Mucosa of descending colon (tissue), 3 donors: ENCODE measurements at regions not wholly inside any gene's neighbourhood (a gene's known extent, or its start where the extent isn't known, plus 50 kb on each side); places are given as distances from the start of the nearest gene placed in this dataset.
A peak's percentile ranks its signal among the peaks of the same experiment; 100 is the strongest.

Source experiments
- ATAC-seq: fragments of 200-7000 bp; cut with Tn5 transposase; one replicate; pipeline ENCODE4 v1.9.1; 2020; ENCODE audit warnings: mild to moderate bottlenecking, moderate library complexity
- DNase-seq, 3 donors: peaks; one replicate each; pipeline ENCODE4 v3.0.0-alpha.2; 2020
- H3K36me3 ChIP-seq: fragments of 200-600 bp; one replicate; pipeline ENCODE4 v1.8.0; 2021; ENCODE audit warnings: low read depth, mild to moderate bottlenecking
- H3K4me1 ChIP-seq: fragments of 200-600 bp; one replicate; pipeline ENCODE4 v1.8.0; 2021; ENCODE audit warnings: low read depth, mild to moderate bottlenecking
- H3K4me3 ChIP-seq: fragments of 200-600 bp; one replicate; pipeline ENCODE4 v1.8.0; 2021; ENCODE audit warnings: mild to moderate bottlenecking
- H3K9me3 ChIP-seq: fragments of 200-600 bp; one replicate; pipeline ENCODE4 v1.8.0; 2021; ENCODE audit warnings: mild to moderate bottlenecking
- CTCF ChIP-seq: fragments of 200-600 bp; IDR thresholded peaks from one replicate; pipeline ENCODE4 v1.8.0; 2022; ENCODE audit warnings: antibody characterized with exemption, mild to moderate bottlenecking
- intact Hi-C, 2 donors: fragments of 100-400 bp; cut with DNase I in 1 of 2; cut with micrococcal nuclease in 1 of 2; formaldehyde crosslinking; loops; one replicate each; pipeline versions ENCODE4 v1.11.0 to v1.11.1; 2022; cut with DNase I, micrococcal nuclease
- donor health status: DM: no; HTN: no; CAD: no; lungs with moderate emphysema.
- donor health status: DM: no; HTN: no; CAD: no.
- donor health status: DM: no; HTN: yes; CAD: no.

GRCh38 chr4:170497689-170498088 is 407.9 kb upstream of the AADAT start:
- Histone ChIP-seq H3K36me3 (no peaks in the 10 kb centered on the region), H3K9me3 (no peaks in the 10 kb centered on the region), H3K4me3 (no peak overlapping the region), H3K4me1 (no peaks in the 10 kb centered on the region)
- no peak for TF ChIP-seq CTCF
- intact Hi-C loops, result no loop called here
- no peak for ATAC-seq
- DNase-seq, result no peak

- ATAC-seq (no peak), DNase-seq (no peak)
- H3K36me3 ChIP-seq, result no peaks in the 10 kb centered on the region
- H3K4me1 ChIP-seq, result no peaks in the 10 kb centered on the region
- no peak overlapping the region for H3K4me3 ChIP-seq
- no peak for TF ChIP-seq CTCF
- no peaks in the 10 kb centered on the region for H3K9me3 ChIP-seq
- intact Hi-C loops, result no loop called here
Observed at GRCh38 chr4:170497112-170497511, 407.4 kb upstream of the AADAT start.

- intact Hi-C loops, result no loop called here
- Histone ChIP-seq H3K4me3 (no peak overlapping the region), H3K4me1 (no peaks in the 10 kb centered on the region), H3K36me3 (no peaks in the 10 kb centered on the region), H3K9me3 (no peaks in the 10 kb centered on the region)
- ATAC-seq (no peak), DNase-seq (no peak)
- no peak for TF ChIP-seq CTCF
Observed at GRCh38 chr4:170491981-170492380, 402.2 kb upstream of the AADAT start.

- Histone ChIP-seq H3K9me3 (no peaks in the 10 kb centered on the region), H3K4me1 (no peaks in the 10 kb centered on the region), H3K36me3 (no peaks in the 10 kb centered on the region), H3K4me3 (no peak overlapping the region)
- no peak for TF ChIP-seq CTCF
- DNase-seq, result no peak
- intact Hi-C loops, result no loop called here
- no peak for ATAC-seq
Observed at GRCh38 chr4:170476351-170476750, 386.6 kb upstream of the AADAT start.

- Histone ChIP-seq H3K9me3 (no peaks in the 10 kb centered on the region), H3K36me3 (no peaks in the 10 kb centered on the region), H3K4me3 (no peak overlapping the region), H3K4me1 (no peaks in the 10 kb centered on the region)
- no peak for TF ChIP-seq CTCF
- intact Hi-C loops, result no loop called here
- DNase-seq (no peak), ATAC-seq (no peak)
Observed at GRCh38 chr4:170465429-170465828, 375.7 kb upstream of the AADAT start.

- Histone ChIP-seq H3K36me3 (no peaks in the 10 kb centered on the region), H3K4me1 (no peaks in the 10 kb centered on the region), H3K4me3 (no peak overlapping the region), H3K9me3 (no peaks in the 10 kb centered on the region)
- no peak for TF ChIP-seq CTCF
- intact Hi-C loops, result no loop called here
- DNase-seq (peak in 1 of 3 donors; percentile 21), ATAC-seq (no peak)
Observed at GRCh38 chr4:170464614-170465197, 374.9 kb upstream of the AADAT start.
